GM12878 (cell line): ENCODE measurements at regions not wholly inside any gene's neighbourhood (a gene's known extent, or its start where the extent isn't known, plus 50 kb on each side); places are given as distances from the start of the nearest gene placed in this dataset.

Experiments used
- CREM ChIP-seq: IDR thresholded peaks from 2 replicates; pipeline ENCODE4 v1.6.1; 2014; ENCODE audit warnings: antibody characterized with exemption, low read depth
- FOS ChIP-seq: IDR thresholded peaks from 3 replicates; pipeline ENCODE4 v1.6.1; 2011; ENCODE audit warnings: borderline replicate concordance; ENCODE audit not compliant: insufficient read length; ENCODE audit errors: extremely low read depth
- NRF1 ChIP-seq: conservative IDR thresholded peaks from 2 replicates; pipeline ENCODE4 v1.6.1; 2011; ENCODE audit warnings: mild to moderate bottlenecking, low read depth, low read length, improper control_type of control experiment
- POLR2AphosphoS5 ChIP-seq: IDR thresholded peaks from 2 replicates; pipeline ENCODE4 v1.6.1; 2011; ENCODE audit warnings: mild to moderate bottlenecking, low read length, inconsistent platforms
- YY1 ChIP-seq: IDR thresholded peaks from 2 replicates; pipeline ENCODE4 v1.6.1; 2011; ENCODE audit warnings: low read depth, mild to moderate bottlenecking, low read length
- ZNF274 ChIP-seq: IDR thresholded peaks from one replicate; pipeline ENCODE4 v1.8.0; 2011; ENCODE audit not compliant: insufficient read length, insufficient read depth
- TF ChIP-seq, protein P1 (sequence below), 3 experiments: IDR thresholded peaks in 2 of 3; conservative IDR thresholded peaks in 1 of 3; 2 replicates each; pipeline ENCODE4 v1.5.1; 2011; ENCODE audit warnings: low read depth in 3 of 3, low read length in 3 of 3, mild to moderate bottlenecking in 3 of 3, control low read depth in 2 of 3, moderate library complexity in 2 of 3, inconsistent platforms in 1 of 3, mixed read lengths in 1 of 3; ENCODE audit not compliant: control insufficient read depth in 2 of 3, insufficient read depth in 1 of 3; ENCODE audit errors: extremely low read depth in 1 of 3
- TF ChIP-seq, protein P2 (sequence below): IDR thresholded peaks from 2 replicates; pipeline ENCODE4 v1.6.1; 2012; ENCODE audit warnings: mild to moderate bottlenecking, low read depth, low read length

- TF ChIP-seq, protein P1, sequence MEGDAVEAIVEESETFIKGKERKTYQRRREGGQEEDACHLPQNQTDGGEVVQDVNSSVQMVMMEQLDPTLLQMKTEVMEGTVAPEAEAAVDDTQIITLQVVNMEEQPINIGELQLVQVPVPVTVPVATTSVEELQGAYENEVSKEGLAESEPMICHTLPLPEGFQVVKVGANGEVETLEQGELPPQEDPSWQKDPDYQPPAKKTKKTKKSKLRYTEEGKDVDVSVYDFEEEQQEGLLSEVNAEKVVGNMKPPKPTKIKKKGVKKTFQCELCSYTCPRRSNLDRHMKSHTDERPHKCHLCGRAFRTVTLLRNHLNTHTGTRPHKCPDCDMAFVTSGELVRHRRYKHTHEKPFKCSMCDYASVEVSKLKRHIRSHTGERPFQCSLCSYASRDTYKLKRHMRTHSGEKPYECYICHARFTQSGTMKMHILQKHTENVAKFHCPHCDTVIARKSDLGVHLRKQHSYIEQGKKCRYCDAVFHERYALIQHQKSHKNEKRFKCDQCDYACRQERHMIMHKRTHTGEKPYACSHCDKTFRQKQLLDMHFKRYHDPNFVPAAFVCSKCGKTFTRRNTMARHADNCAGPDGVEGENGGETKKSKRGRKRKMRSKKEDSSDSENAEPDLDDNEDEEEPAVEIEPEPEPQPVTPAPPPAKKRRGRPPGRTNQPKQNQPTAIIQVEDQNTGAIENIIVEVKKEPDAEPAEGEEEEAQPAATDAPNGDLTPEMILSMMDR (IDR thresholded peaks at IDR 0.05 in 2 of 3, conservative IDR thresholded peaks at IDR 0.05 in 1 of 3; ENCODE audit: control insufficient read depth in 2 of 3, extremely low read depth in 1 of 3, insufficient read depth in 1 of 3, low read depth in 3 of 3, low read length in 3 of 3) = no peak
- TF ChIP-seq ZNF274 = no peak
- TF ChIP-seq FOS = no peak
- no peak for TF ChIP-seq CREM
- no peak for TF ChIP-seq POLR2AphosphoS5
- no peak for TF ChIP-seq NRF1
- TF ChIP-seq, protein P2, sequence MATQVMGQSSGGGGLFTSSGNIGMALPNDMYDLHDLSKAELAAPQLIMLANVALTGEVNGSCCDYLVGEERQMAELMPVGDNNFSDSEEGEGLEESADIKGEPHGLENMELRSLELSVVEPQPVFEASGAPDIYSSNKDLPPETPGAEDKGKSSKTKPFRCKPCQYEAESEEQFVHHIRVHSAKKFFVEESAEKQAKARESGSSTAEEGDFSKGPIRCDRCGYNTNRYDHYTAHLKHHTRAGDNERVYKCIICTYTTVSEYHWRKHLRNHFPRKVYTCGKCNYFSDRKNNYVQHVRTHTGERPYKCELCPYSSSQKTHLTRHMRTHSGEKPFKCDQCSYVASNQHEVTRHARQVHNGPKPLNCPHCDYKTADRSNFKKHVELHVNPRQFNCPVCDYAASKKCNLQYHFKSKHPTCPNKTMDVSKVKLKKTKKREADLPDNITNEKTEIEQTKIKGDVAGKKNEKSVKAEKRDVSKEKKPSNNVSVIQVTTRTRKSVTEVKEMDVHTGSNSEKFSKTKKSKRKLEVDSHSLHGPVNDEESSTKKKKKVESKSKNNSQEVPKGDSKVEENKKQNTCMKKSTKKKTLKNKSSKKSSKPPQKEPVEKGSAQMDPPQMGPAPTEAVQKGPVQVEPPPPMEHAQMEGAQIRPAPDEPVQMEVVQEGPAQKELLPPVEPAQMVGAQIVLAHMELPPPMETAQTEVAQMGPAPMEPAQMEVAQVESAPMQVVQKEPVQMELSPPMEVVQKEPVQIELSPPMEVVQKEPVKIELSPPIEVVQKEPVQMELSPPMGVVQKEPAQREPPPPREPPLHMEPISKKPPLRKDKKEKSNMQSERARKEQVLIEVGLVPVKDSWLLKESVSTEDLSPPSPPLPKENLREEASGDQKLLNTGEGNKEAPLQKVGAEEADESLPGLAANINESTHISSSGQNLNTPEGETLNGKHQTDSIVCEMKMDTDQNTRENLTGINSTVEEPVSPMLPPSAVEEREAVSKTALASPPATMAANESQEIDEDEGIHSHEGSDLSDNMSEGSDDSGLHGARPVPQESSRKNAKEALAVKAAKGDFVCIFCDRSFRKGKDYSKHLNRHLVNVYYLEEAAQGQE = no peak
- TF ChIP-seq YY1 = no peak
Observed at GRCh38 chr14:98956661-98957060, 315.3 kb downstream of the BCL11B start.
